Keratinocyte (primary cell): ENCODE measurements at regions not wholly inside any gene's neighbourhood (a gene's known extent, or its start where the extent isn't known, plus 50 kb on each side); places are given as distances from the start of the nearest gene placed in this dataset.

Source experiments
- EZH2 ChIP-seq: IDR thresholded peaks from one replicate; pipeline ENCODE4 v1.6.1; 2012; ENCODE audit warnings: inconsistent platforms, mild to moderate bottlenecking, low read length, moderate library complexity
- TF ChIP-seq, protein P1 (sequence below), 3 experiments: IDR thresholded peaks in 1 of 3; conservative IDR thresholded peaks in 1 of 3; optimal IDR thresholded peaks in 1 of 3; 2 replicates in 2 of 3; 3 replicates in 1 of 3; pipeline versions ENCODE3 to v1.5.1; 2011; ENCODE audit warnings: low read length in 3 of 3, mild to moderate bottlenecking in 3 of 3, moderate library complexity in 2 of 3, control low read depth in 1 of 3, inconsistent platforms in 1 of 3; ENCODE audit not compliant: insufficient read depth in 2 of 3; ENCODE audit errors: extremely low read depth in 1 of 3

DNA sequence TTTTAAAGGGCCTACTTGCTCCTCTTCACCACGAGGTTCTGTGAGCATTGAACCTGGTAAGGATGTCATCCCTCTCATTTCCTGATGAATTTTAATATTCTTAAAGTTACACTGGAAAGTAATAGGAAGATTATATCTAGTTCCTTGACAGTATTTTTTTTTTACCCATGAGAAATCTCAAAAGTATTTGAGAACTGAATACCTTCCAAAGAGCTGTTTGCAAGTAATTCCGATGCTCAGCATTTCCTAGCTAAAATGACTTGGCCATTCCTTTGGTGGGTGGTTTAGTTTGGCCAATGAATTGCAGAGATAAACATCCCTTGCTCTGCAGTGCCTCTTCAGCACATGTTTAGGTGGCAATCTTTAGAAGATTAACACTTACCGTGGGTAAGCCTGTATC, 110.2 kb upstream of the WDR1 start:
- TF ChIP-seq, protein P1, sequence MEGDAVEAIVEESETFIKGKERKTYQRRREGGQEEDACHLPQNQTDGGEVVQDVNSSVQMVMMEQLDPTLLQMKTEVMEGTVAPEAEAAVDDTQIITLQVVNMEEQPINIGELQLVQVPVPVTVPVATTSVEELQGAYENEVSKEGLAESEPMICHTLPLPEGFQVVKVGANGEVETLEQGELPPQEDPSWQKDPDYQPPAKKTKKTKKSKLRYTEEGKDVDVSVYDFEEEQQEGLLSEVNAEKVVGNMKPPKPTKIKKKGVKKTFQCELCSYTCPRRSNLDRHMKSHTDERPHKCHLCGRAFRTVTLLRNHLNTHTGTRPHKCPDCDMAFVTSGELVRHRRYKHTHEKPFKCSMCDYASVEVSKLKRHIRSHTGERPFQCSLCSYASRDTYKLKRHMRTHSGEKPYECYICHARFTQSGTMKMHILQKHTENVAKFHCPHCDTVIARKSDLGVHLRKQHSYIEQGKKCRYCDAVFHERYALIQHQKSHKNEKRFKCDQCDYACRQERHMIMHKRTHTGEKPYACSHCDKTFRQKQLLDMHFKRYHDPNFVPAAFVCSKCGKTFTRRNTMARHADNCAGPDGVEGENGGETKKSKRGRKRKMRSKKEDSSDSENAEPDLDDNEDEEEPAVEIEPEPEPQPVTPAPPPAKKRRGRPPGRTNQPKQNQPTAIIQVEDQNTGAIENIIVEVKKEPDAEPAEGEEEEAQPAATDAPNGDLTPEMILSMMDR (optimal IDR thresholded peaks at IDR 0.05 in 1 of 3, IDR thresholded peaks at IDR 0.05 in 1 of 3, conservative IDR thresholded peaks at IDR 0.05 in 1 of 3; ENCODE audit: extremely low read depth in 1 of 3, insufficient read depth in 2 of 3, low read length in 3 of 3) = no peak
- no peak for TF ChIP-seq EZH2
